GM23248 (cell line): ENCODE measurements at regions not wholly inside any gene's neighbourhood (a gene's known extent, or its start where the extent isn't known, plus 50 kb on each side); places are given as distances from the start of the nearest gene placed in this dataset.

Experiments
- EZH2 ChIP-seq: fragments of 200-600 bp; sonication (generic); IDR thresholded peaks from 2 replicates; pipeline ENCODE4 v1.6.1; 2018; ENCODE audit warnings: antibody characterized with exemption, mild to moderate bottlenecking; ENCODE audit not compliant: insufficient read depth, poor library complexity, severe bottlenecking
- EZH2phosphoT487 ChIP-seq: fragments of 200-600 bp; sonication (generic); IDR thresholded peaks from 2 replicates; pipeline ENCODE4 v1.6.1; 2018; ENCODE audit warnings: antibody characterized with exemption, moderate library complexity, mild to moderate bottlenecking, low read depth; ENCODE audit not compliant: insufficient read depth

- no peak for TF ChIP-seq EZH2
- no peak for TF ChIP-seq EZH2phosphoT487
Observed at GRCh38 chr1:58976294-58976693, 192.4 kb upstream of the JUN start.
